WTC11 (cell line): ENCODE measurements at regions not wholly inside any gene's neighbourhood (a gene's known extent, or its start where the extent isn't known, plus 50 kb on each side); places are given as distances from the start of the nearest gene placed in this dataset.

ENCODE experiments used
- ATAC-seq: fragments of 200-7000 bp; cut with Tn5 transposase; 2 replicates; pipeline ENCODE4 v1.10.0; 2021; ENCODE audit warnings: mild to moderate bottlenecking, moderate library complexity
- CTCF ChIA-PET: fragments of 300-600 bp; sonication (Branson Sonifier 250); formaldehyde crosslinking; loops from one replicate; lab custom pipeline; 2021; ENCODE audit warnings: antibody characterized with exemption; lab: Charles Lee
- POLR2A ChIA-PET: fragments of 350-600 bp; sonication (Branson Sonifier 250); formaldehyde crosslinking; loops from one replicate; lab custom pipeline; 2021; ENCODE audit warnings: antibody characterized with exemption; lab: Charles Lee
- DNase-seq: peaks from one replicate; pipeline ENCODE4 v3.0.0; 2021; ENCODE audit warnings: low spot score
- H3K27ac Mint-ChIP-seq: 2 replicates; pipeline ENCODE4 v1.8.0; 2021; ENCODE audit warnings: mixed read lengths
- H3K27me3 Mint-ChIP-seq: 2 replicates; pipeline ENCODE4 v1.8.0; 2021; ENCODE audit warnings: low read depth, mild to moderate bottlenecking, moderate library complexity, mixed read lengths
- H3K36me3 Mint-ChIP-seq: 2 replicates; pipeline ENCODE4 v1.8.0; 2021; ENCODE audit warnings: mixed read lengths
- H3K4me1 Mint-ChIP-seq: 2 replicates; pipeline ENCODE4 v1.8.0; 2022; ENCODE audit warnings: mixed read lengths
- H3K4me3 Mint-ChIP-seq: 2 replicates; pipeline ENCODE4 v1.8.0; 2021; ENCODE audit warnings: mild to moderate bottlenecking, moderate library complexity, mixed read lengths
- H3K9me3 Mint-ChIP-seq: 2 replicates; pipeline ENCODE4 v1.8.0; 2021; ENCODE audit warnings: mixed read lengths
- ESRRA ChIP-seq: sonication (generic); formaldehyde crosslinking; IDR thresholded peaks from 2 replicates; pipeline ENCODE4 v1.8.1; 2022; ENCODE audit warnings: mild to moderate bottlenecking, missing genetic modification reagents, borderline replicate concordance
- FOXP1 ChIP-seq: sonication (generic); formaldehyde crosslinking; IDR thresholded peaks from 2 replicates; pipeline ENCODE4 v1.8.0; 2022; ENCODE audit warnings: missing genetic modification reagents, mild to moderate bottlenecking, moderate library complexity, borderline replicate concordance
- GTF2I ChIP-seq: fragments of 250-450 bp; sonication (Bioruptor Pico); conservative IDR thresholded peaks from 2 replicates; pipeline ENCODE4 v1.4.0; 2021; ENCODE audit warnings: mild to moderate bottlenecking
- HMGXB4 ChIP-seq: sonication (generic); formaldehyde crosslinking; IDR thresholded peaks from 2 replicates; pipeline ENCODE4 v1.8.1; 2023; ENCODE audit warnings: mild to moderate bottlenecking, moderate library complexity, missing genetic modification reagents
- IRF2 ChIP-seq: sonication (generic); formaldehyde crosslinking; IDR thresholded peaks from 2 replicates; pipeline ENCODE4 v1.8.0; 2022; ENCODE audit warnings: low read depth, missing genetic modification reagents, borderline replicate concordance
- JAZF1 ChIP-seq: fragments of 250-450 bp; sonication (Bioruptor Pico); IDR thresholded peaks from 2 replicates; pipeline ENCODE4 v1.9.0; 2021; ENCODE audit warnings: moderate library complexity, mild to moderate bottlenecking, inconsistent platforms
- MLX ChIP-seq: sonication (generic); formaldehyde crosslinking; IDR thresholded peaks from 2 replicates; pipeline ENCODE4 v1.8.1; 2023; ENCODE audit warnings: mild to moderate bottlenecking, missing genetic modification reagents, moderate library complexity
- MXD4 ChIP-seq: fragments of 250-450 bp; sonication (Bioruptor Pico); IDR thresholded peaks from 2 replicates; pipeline ENCODE4 v1.8.0; 2021; ENCODE audit warnings: mild to moderate bottlenecking, moderate library complexity, borderline replicate concordance
- NR1H2 ChIP-seq: sonication (generic); formaldehyde crosslinking; IDR thresholded peaks from 2 replicates; pipeline ENCODE4 v1.9.0; 2021; ENCODE audit warnings: mild to moderate bottlenecking, moderate library complexity, missing genetic modification reagents
- OVOL2 ChIP-seq: fragments of 250-450 bp; sonication (Bioruptor Pico); IDR thresholded peaks from 2 replicates; pipeline ENCODE4 v1.9.0; 2021; ENCODE audit warnings: mild to moderate bottlenecking, borderline replicate concordance
- SMAD3 ChIP-seq: sonication (generic); formaldehyde crosslinking; IDR thresholded peaks from 2 replicates; pipeline ENCODE4 v1.8.0; 2022; ENCODE audit warnings: missing genetic modification reagents, mild to moderate bottlenecking, borderline replicate concordance
- TCF7 ChIP-seq: sonication (generic); formaldehyde crosslinking; IDR thresholded peaks from 2 replicates; pipeline ENCODE4 v1.8.0; 2022; ENCODE audit warnings: mild to moderate bottlenecking, low read depth, missing genetic modification reagents, moderate library complexity
- TEAD4 ChIP-seq: sonication (generic); formaldehyde crosslinking; IDR thresholded peaks from 2 replicates; pipeline ENCODE4 v1.8.0; 2022; ENCODE audit warnings: mild to moderate bottlenecking, missing genetic modification reagents
- ZNF396 ChIP-seq: fragments of 250-450 bp; sonication (Bioruptor Pico); IDR thresholded peaks from 2 replicates; pipeline ENCODE4 v1.8.0; 2021; ENCODE audit warnings: mild to moderate bottlenecking, moderate library complexity, borderline replicate concordance
- TF ChIP-seq, protein P1 (sequence below): sonication (generic); formaldehyde crosslinking; IDR thresholded peaks from 2 replicates; pipeline ENCODE4 v1.8.0; 2022; ENCODE audit warnings: missing genetic modification reagents

- DNase-seq (no peak), ATAC-seq (no peak)
- no peak overlapping the region for H3K27ac Mint-ChIP-seq
- peaks cover 21% of the 10 kb centered on the region for H3K9me3 Mint-ChIP-seq
- ChIA-PET POLR2A (no interaction called here), CTCF (no interaction called here)
- no peak for TF ChIP-seq NR1H2 (CRISPR knock-in tag)
- no peak for TF ChIP-seq FOXP1
- no peak for TF ChIP-seq OVOL2 (CRISPR knock-in tag)
- no peak for TF ChIP-seq HMGXB4
- no peak overlapping the region for H3K4me3 Mint-ChIP-seq
- no peaks in the 10 kb centered on the region for H3K27me3 Mint-ChIP-seq
- no peaks in the 10 kb centered on the region for H3K4me1 Mint-ChIP-seq
- H3K36me3 Mint-ChIP-seq, result peaks cover 16% of the 10 kb centered on the region
Measured at GRCh38 chrX:42846741-42847140, 68.8 kb upstream of the PPP1R2C start.

GRCh38 chrX:42855259-42855658 is 77.3 kb upstream of the PPP1R2C start:
- no peak overlapping the region for H3K4me3 Mint-ChIP-seq
- ChIA-PET CTCF (no interaction called here), POLR2A (no interaction called here)
- no peak for TF ChIP-seq JAZF1 (CRISPR knock-in tag)
- TF ChIP-seq TCF7 (CRISPR knock-in tag), result no peak
- no peak for TF ChIP-seq MXD4 (CRISPR knock-in tag)
- DNase-seq (no peak), ATAC-seq (no peak)
- H3K9me3 Mint-ChIP-seq, result 0 out of 2 replicates have a peak, but pooled peaks cover 4% of the 10 kb centered on the region
- H3K27ac Mint-ChIP-seq, result no peak overlapping the region
- peaks cover 7% of the 10 kb centered on the region; the same call in 1 of the 2 replicates for H3K36me3 Mint-ChIP-seq
- no peaks in the 10 kb centered on the region for H3K4me1 Mint-ChIP-seq
- H3K27me3 Mint-ChIP-seq, result no peaks in the 10 kb centered on the region

- ATAC-seq, result no peak
- CTCF ChIA-PET, result no interaction called here
- DNase-seq, result no peak
- Mint-ChIP-seq H3K27me3 (no peaks in the 10 kb centered on the region), H3K9me3 (0 out of 2 replicates have a peak, but pooled peaks cover 4% of the 10 kb centered on the region), H3K4me3 (no peak overlapping the region), H3K27ac (no peak overlapping the region), H3K4me1 (peaks cover 3% of the 10 kb centered on the region; the same call in 1 of the 2 replicates), H3K36me3 (peaks cover 7% of the 10 kb centered on the region; the same call in 1 of the 2 replicates)
- TF ChIP-seq, protein P1, sequence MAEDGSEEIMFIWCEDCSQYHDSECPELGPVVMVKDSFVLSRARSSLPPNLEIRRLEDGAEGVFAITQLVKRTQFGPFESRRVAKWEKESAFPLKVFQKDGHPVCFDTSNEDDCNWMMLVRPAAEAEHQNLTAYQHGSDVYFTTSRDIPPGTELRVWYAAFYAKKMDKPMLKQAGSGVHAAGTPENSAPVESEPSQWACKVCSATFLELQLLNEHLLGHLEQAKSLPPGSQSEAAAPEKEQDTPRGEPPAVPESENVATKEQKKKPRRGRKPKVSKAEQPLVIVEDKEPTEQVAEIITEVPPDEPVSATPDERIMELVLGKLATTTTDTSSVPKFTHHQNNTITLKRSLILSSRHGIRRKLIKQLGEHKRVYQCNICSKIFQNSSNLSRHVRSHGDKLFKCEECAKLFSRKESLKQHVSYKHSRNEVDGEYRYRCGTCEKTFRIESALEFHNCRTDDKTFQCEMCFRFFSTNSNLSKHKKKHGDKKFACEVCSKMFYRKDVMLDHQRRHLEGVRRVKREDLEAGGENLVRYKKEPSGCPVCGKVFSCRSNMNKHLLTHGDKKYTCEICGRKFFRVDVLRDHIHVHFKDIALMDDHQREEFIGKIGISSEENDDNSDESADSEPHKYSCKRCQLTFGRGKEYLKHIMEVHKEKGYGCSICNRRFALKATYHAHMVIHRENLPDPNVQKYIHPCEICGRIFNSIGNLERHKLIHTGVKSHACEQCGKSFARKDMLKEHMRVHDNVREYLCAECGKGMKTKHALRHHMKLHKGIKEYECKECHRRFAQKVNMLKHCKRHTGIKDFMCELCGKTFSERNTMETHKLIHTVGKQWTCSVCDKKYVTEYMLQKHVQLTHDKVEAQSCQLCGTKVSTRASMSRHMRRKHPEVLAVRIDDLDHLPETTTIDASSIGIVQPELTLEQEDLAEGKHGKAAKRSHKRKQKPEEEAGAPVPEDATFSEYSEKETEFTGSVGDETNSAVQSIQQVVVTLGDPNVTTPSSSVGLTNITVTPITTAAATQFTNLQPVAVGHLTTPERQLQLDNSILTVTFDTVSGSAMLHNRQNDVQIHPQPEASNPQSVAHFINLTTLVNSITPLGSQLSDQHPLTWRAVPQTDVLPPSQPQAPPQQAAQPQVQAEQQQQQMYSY (CRISPR knock-in tag), result no peak
- no peak for TF ChIP-seq TEAD4
- no peak for TF ChIP-seq ESRRA (CRISPR knock-in tag)
- POLR2A ChIA-PET, result no interaction called here
Measured at GRCh38 chrX:42857766-42858165, 79.8 kb upstream of the PPP1R2C start.

- H3K9me3 Mint-ChIP-seq, result no peaks in the 10 kb centered on the region
- H3K27me3 Mint-ChIP-seq, result no peaks in the 10 kb centered on the region
- DNase-seq (no peak), ATAC-seq (no peak)
- no peak overlapping the region for H3K4me3 Mint-ChIP-seq
- ChIA-PET CTCF (no interaction called here), POLR2A (no interaction called here)
- peaks cover 6% of the 10 kb centered on the region for H3K4me1 Mint-ChIP-seq
- H3K36me3 Mint-ChIP-seq, result no peaks in the 10 kb centered on the region
- no peak overlapping the region for H3K27ac Mint-ChIP-seq
- TF ChIP-seq HMGXB4, result no peak
- no peak for TF ChIP-seq SMAD3 (CRISPR knock-in tag)
- TF ChIP-seq ZNF396 (CRISPR knock-in tag), result no peak
- no peak for TF ChIP-seq GTF2I (CRISPR knock-in tag)
- TF ChIP-seq IRF2 (CRISPR knock-in tag), result no peak
- TF ChIP-seq MLX (CRISPR knock-in tag), result no peak
Measured at GRCh38 chrX:42869011-42869410, 91.0 kb upstream of the PPP1R2C start.
